ENCODE measurements at regions not wholly inside any gene's neighbourhood (a gene's known extent, or its start where the extent isn't known, plus 50 kb on each side); places are given as distances from the start of the nearest gene placed in this dataset.

DNA sequence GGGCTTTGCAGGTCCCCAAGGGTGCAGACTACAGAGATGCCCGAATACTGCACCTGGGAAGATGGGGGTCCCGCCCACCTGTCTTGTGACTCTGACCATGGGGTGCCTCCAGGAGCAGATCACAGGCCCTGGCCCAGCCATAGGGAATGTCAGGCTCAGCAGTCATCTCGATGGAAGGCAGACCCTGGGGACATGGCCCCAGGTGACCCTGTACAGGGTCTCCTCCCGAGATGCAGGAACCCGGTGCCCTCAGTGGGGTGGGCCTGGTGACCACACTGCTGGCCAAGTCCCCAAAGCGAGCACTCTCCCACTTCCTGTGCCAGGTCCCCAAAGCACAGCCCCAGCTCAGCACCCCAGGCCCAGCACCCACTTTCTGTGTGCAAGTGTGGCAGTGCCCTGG is 903.7 kb upstream of the USP15 start:
- intact Hi-C loops (cut with micrococcal nuclease): no loop called here
- Mint-ChIP-seq H3K4me1 (ENCODE audit: low read depth) (no peaks in the 10 kb centered on the region), H3K4me3 (no peak overlapping the region), H3K27ac (no peak overlapping the region), H3K36me3 (ENCODE audit: low read depth) (no peaks in the 10 kb centered on the region), H3K9me3 (peaks cover 28% of the 10 kb centered on the region), H3K27me3 (no peaks in the 10 kb centered on the region)

DNA sequence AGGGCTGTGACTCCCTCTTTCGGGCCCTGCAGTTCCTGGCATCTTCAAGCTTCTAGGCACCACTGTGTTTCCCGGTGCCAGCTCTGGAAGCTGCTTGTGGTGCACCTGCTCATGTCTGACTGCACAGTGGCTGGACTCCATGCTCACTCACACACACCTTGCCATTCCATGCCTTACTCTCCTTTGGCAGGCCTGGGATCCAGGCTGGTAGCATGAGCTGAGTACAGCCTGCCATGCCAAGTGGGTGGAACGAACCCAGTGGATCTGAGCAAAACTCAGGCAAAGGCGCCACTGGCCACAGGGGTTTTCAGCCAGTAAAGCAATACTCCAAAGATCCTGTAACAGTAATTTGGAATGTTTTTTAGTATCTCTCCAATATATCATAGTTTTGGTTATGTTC is 902.7 kb upstream of the USP15 start:
- Mint-ChIP-seq H3K4me3 (no peak overlapping the region), H3K4me1 (ENCODE audit: low read depth) (no peaks in the 10 kb centered on the region), H3K27ac (no peak overlapping the region), H3K36me3 (ENCODE audit: low read depth) (no peaks in the 10 kb centered on the region), H3K27me3 (no peaks in the 10 kb centered on the region), H3K9me3 (peaks cover 28% of the 10 kb centered on the region)
- intact Hi-C loops (cut with micrococcal nuclease): no loop called here

DNA sequence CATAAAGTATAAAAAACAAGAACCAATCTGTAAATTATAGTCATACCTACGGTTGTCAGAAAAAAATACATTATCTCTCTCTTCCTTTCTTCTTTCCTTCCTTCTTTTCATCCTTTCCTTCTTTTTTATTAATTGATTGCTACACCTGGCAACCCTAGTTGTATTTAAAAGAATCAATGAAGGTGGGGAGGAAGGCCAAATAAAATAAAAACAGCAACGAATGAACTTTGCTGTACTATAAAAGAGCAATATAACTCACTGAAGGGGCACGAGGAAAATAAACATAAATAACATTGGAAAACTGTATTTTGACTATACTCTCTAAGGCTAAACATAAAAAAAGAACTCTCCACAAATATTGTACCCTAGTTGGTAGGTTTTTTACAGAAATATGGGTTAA is 898.2 kb upstream of the USP15 start:
- Mint-ChIP-seq H3K4me1 (ENCODE audit: low read depth) (no peaks in the 10 kb centered on the region), H3K4me3 (no peak overlapping the region), H3K27ac (no peak overlapping the region), H3K36me3 (ENCODE audit: low read depth) (no peaks in the 10 kb centered on the region), H3K9me3 (peaks cover 6% of the 10 kb centered on the region), H3K27me3 (no peaks in the 10 kb centered on the region)
- intact Hi-C loops (cut with micrococcal nuclease): no loop called here

GRCh38 chr12:61365001-61365400 is 895.2 kb upstream of the USP15 start:
- no peaks in the 10 kb centered on the region for H3K27me3 Mint-ChIP-seq
- intact Hi-C loops (cut with micrococcal nuclease): no loop called here
- no peak overlapping the region for H3K4me3 Mint-ChIP-seq
- H3K4me1 Mint-ChIP-seq (ENCODE audit: low read depth): no peaks in the 10 kb centered on the region
- no peak overlapping the region for H3K27ac Mint-ChIP-seq
- no peaks in the 10 kb centered on the region for H3K9me3 Mint-ChIP-seq
- no peaks in the 10 kb centered on the region for H3K36me3 Mint-ChIP-seq (ENCODE audit: low read depth)

- Mint-ChIP-seq H3K4me1 (ENCODE audit: low read depth) (no peaks in the 10 kb centered on the region), H3K27ac (no peak overlapping the region), H3K36me3 (ENCODE audit: low read depth) (no peaks in the 10 kb centered on the region), H3K4me3 (no peak overlapping the region), H3K27me3 (no peaks in the 10 kb centered on the region), H3K9me3 (no peaks in the 10 kb centered on the region)
- intact Hi-C loops (cut with micrococcal nuclease): no loop called here
Observed at GRCh38 chr12:61367281-61367785, 892.9 kb upstream of the USP15 start.

DNA sequence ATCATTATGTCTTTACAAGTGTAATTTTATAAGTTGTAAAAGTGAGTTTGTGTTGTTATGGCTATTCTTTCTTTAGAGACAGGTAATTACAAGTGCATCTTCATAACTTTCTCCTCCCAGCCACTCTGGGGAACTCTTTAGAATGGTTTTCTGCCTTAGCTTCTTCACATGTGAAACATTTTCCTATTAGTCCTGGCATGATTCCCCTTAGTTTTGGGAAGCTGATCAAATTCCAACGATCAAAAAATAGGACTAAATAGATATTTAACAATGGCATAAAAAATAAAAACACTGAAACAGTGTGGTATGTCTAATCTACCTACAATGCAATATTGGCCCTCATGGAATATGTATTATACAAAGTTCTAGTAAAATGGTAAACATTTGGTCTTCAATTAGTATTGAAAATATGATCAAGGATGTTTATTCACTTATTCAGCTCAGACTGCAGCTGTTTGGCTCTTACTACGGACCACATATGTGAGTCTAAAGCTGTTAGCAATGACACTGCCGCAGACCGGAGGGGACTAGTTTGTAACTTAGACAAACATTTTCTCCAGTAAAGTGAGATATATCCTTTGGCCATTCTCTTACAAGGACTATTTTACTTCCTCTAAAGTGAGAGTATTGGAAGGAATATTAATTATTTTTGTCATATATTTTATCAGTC is 890.8 kb upstream of the USP15 start:
- H3K36me3 Mint-ChIP-seq (ENCODE audit: low read depth): no peaks in the 10 kb centered on the region
- intact Hi-C loops (cut with micrococcal nuclease): no loop called here
- no peaks in the 10 kb centered on the region for H3K4me1 Mint-ChIP-seq (ENCODE audit: low read depth)
- no peak overlapping the region for H3K27ac Mint-ChIP-seq
- H3K9me3 Mint-ChIP-seq: no peaks in the 10 kb centered on the region
- no peak overlapping the region for H3K4me3 Mint-ChIP-seq
- no peaks in the 10 kb centered on the region for H3K27me3 Mint-ChIP-seq

DNA sequence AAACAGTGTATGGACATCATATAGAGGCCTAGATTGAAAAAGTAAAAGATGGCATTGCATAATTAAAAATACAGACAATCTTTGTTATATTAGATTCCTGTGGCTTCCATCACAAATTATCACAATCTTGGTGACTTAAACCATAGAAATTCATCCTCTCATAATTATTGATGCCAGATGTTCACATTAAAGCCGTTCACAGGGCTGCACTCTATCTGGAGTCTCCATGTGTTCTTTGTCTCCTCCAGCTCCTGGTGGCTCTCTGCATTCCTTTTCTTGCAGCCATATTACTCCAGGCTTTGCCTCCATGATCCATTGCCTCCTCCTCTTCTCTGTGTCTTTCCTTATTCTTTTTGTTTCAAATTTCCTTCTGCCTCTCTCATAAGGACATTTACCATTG is 875.7 kb upstream of the USP15 start:
- Mint-ChIP-seq H3K36me3 (ENCODE audit: low read depth) (no peaks in the 10 kb centered on the region), H3K27ac (no peak overlapping the region), H3K4me1 (ENCODE audit: low read depth) (no peaks in the 10 kb centered on the region)

DNA sequence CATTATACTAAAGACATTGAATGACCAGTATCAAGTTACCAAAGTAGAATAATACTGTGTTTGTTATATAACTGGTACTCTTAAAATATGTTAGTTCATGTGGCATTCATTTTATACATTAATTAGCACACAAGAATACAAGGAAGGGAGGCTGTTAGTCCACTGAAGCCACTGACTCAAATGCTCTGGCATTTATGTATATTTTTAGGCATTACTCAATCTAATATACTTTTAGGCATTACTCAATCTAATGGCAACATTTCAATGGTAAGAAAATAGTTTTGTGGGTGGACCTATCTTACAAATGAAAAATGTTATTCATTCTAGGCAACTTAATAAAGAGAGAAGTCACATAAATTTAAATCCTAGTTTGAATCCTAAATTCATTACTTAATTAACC is 874.4 kb upstream of the USP15 start:
- intact Hi-C loops (cut with micrococcal nuclease): no loop called here
- Mint-ChIP-seq H3K9me3 (peaks cover 78% of the 10 kb centered on the region), H3K27ac (no peak overlapping the region), H3K27me3 (no peaks in the 10 kb centered on the region), H3K4me1 (ENCODE audit: low read depth) (no peaks in the 10 kb centered on the region), H3K36me3 (ENCODE audit: low read depth) (no peaks in the 10 kb centered on the region), H3K4me3 (no peak overlapping the region)

More for the DNA sequence above, 875.7 kb upstream of the USP15 start:
- peaks cover 68% of the 10 kb centered on the region for H3K9me3 Mint-ChIP-seq
- intact Hi-C loops (cut with micrococcal nuclease): no loop called here
- H3K27me3 Mint-ChIP-seq: no peaks in the 10 kb centered on the region
- no peak overlapping the region for H3K4me3 Mint-ChIP-seq

GRCh38 chr12:61397668-61398067 is 862.5 kb upstream of the USP15 start:
- Mint-ChIP-seq H3K27ac (no peak overlapping the region), H3K4me1 (ENCODE audit: low read depth) (no peaks in the 10 kb centered on the region), H3K27me3 (no peaks in the 10 kb centered on the region), H3K9me3 (peaks cover 20% of the 10 kb centered on the region), H3K36me3 (ENCODE audit: low read depth) (no peaks in the 10 kb centered on the region), H3K4me3 (no peak overlapping the region)
- intact Hi-C loops (cut with micrococcal nuclease): no loop called here

DNA sequence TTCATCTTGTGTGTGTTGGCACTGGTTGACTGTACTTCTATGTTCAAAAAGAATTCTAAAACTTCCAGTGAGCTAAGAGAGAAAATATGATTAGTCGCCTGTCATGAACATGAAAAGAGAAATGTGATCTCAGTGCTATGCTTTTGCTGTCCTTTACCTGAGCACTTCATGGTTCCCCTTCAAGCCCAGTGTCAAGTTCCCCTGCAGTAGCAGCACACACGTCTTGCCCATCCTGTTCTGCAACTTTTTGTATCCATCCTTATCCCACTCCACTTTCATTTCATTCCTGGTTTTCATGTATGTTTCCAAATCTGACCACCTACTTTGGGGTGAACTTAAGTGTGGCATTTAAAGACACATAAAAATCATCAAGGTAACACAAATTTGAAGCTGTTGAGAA is 848.0 kb upstream of the USP15 start:
- Mint-ChIP-seq H3K9me3 (peaks cover 32% of the 10 kb centered on the region), H3K36me3 (ENCODE audit: low read depth) (no peaks in the 10 kb centered on the region), H3K27ac (no peak overlapping the region), H3K4me1 (ENCODE audit: low read depth) (no peaks in the 10 kb centered on the region), H3K27me3 (no peaks in the 10 kb centered on the region), H3K4me3 (no peak overlapping the region)
- intact Hi-C loops (cut with micrococcal nuclease): no loop called here

- H3K9me3 Mint-ChIP-seq: peaks cover 32% of the 10 kb centered on the region
Observed at GRCh38 chr12:61414470-61414869, 845.7 kb upstream of the USP15 start.

GRCh38 chr12:61422786-61423185 is 837.4 kb upstream of the USP15 start:
- no peak overlapping the region for H3K27ac Mint-ChIP-seq
- H3K9me3 Mint-ChIP-seq: peaks cover 40% of the 10 kb centered on the region
- no peaks in the 10 kb centered on the region for H3K27me3 Mint-ChIP-seq
- intact Hi-C loops (cut with micrococcal nuclease): no loop called here
- no peaks in the 10 kb centered on the region for H3K4me1 Mint-ChIP-seq (ENCODE audit: low read depth)
- no peak overlapping the region for H3K4me3 Mint-ChIP-seq
- no peaks in the 10 kb centered on the region for H3K36me3 Mint-ChIP-seq (ENCODE audit: low read depth)

More at GRCh38 chr12:61414470-61414869, 845.7 kb upstream of the USP15 start:
- Mint-ChIP-seq H3K4me3 (no peak overlapping the region), H3K27me3 (no peaks in the 10 kb centered on the region), H3K36me3 (ENCODE audit: low read depth) (no peaks in the 10 kb centered on the region), H3K27ac (no peak overlapping the region), H3K4me1 (ENCODE audit: low read depth) (no peaks in the 10 kb centered on the region)
- intact Hi-C loops (cut with micrococcal nuclease): no loop called here

GRCh38 chr12:61452076-61452475 is 808.1 kb upstream of the USP15 start:
- Mint-ChIP-seq H3K4me3 (no peak overlapping the region), H3K27me3 (no peaks in the 10 kb centered on the region), H3K9me3 (peaks cover 37% of the 10 kb centered on the region), H3K36me3 (ENCODE audit: low read depth) (no peaks in the 10 kb centered on the region), H3K4me1 (ENCODE audit: low read depth) (no peaks in the 10 kb centered on the region), H3K27ac (no peak overlapping the region)
- intact Hi-C loops (cut with micrococcal nuclease): no loop called here

DNA sequence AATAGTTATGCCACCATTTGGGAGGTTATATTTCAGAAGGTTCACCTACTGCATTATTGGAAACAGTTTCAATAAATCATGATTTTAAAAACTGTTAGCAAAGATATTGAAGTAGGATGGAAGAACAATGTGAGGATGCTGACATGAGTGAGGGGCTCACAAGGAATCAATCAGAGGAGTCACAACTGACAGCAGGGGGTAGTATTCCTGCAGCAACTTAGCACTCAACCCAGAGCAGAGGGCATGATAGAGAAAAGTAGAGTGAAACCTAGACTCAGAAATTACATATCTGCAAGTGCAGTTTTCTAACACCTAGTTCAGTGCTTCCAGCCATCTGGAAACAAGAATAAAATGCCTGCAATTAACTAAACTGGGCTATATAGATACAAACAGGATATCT is 772.5 kb upstream of the USP15 start:
- Mint-ChIP-seq H3K4me3 (no peak overlapping the region), H3K27me3 (no peaks in the 10 kb centered on the region), H3K36me3 (ENCODE audit: low read depth) (no peaks in the 10 kb centered on the region), H3K9me3 (peaks cover 12% of the 10 kb centered on the region), H3K4me1 (ENCODE audit: low read depth) (no peaks in the 10 kb centered on the region), H3K27ac (no peak overlapping the region)
- intact Hi-C loops (cut with micrococcal nuclease): no loop called here
